Body of pancreas (tissue), 4 donors: ENCODE measurements at regions not wholly inside any gene's neighbourhood (a gene's known extent, or its start where the extent isn't known, plus 50 kb on each side); places are given as distances from the start of the nearest gene placed in this dataset.

ENCODE experiments used
- ATAC-seq: fragments of 150-250 bp; one replicate; pipeline ENCODE4 v1.9.1; 2016
- DNase-seq, 4 donors: peaks; one replicate each; pipeline ENCODE4 v3.0.0-alpha.2; 2019
- H3K27ac ChIP-seq, 4 donors: fragments of 200-600 bp; sonication (generic); 1 replicate in 3 of 4; 2 replicates in 1 of 4; pipeline versions ENCODE4 v1.5.1 to v1.6.1; 2016 to 2019; ENCODE audit warnings: mild to moderate bottlenecking in 1 of 4, mixed read lengths in 1 of 4, moderate library complexity in 1 of 4
- H3K27me3 ChIP-seq, 2 donors: fragments of 200-600 bp; sonication (generic); one replicate each; pipeline ENCODE4 v1.6.0; 2016; ENCODE audit warnings: mild to moderate bottlenecking in 1 of 2
- H3K36me3 ChIP-seq, 2 donors: fragments of 200-600 bp; sonication (generic); replicated peaks in 1 of 2; 2 replicates each; pipeline ENCODE4 v1.5.1; 2016; ENCODE audit warnings: low read depth in 2 of 2; ENCODE audit not compliant: insufficient read depth in 1 of 2
- H3K4me1 ChIP-seq: fragments of 200-600 bp; sonication (generic); one replicate; pipeline ENCODE4 v1.6.0; 2016
- H3K4me3 ChIP-seq, 2 donors: fragments of 200-600 bp; sonication (generic); 1 replicate in 1 of 2; 2 replicates in 1 of 2; pipeline ENCODE4 v1.5.1; 2016 to 2019
- H3K9me3 ChIP-seq, 3 donors: fragments of 200-600 bp; sonication (generic); 1 replicate in 2 of 3; 2 replicates in 1 of 3; pipeline ENCODE4 v1.5.1; 2016
- POLR2A ChIP-seq, 3 donors: fragments of 450-650 bp; IDR thresholded peaks; one replicate each; pipeline ENCODE4 v1.6.1; 2016; ENCODE audit warnings: antibody characterized with exemption in 3 of 3, mild to moderate bottlenecking in 2 of 3
- WGBS, 2 donors: methylation state at CpG; one replicate each; pipeline ENCODE4 v1.1.5; 2017; 5-methylcytosine and 5-hydroxymethylcytosine counted together
- intact Hi-C: fragments of 100-400 bp; cut with DNase I; formaldehyde crosslinking; loops from one replicate; pipeline ENCODE4 v1.15.1; 2023
- TF ChIP-seq, protein P1 (sequence below), 7 experiments: fragments of 450-650 bp in 4 of 7; fragments of 200-600 bp in 3 of 7; sonication (generic) in 3 of 7; IDR thresholded peaks; one replicate each; pipeline ENCODE4 v1.5.1; 2016 to 2019; ENCODE audit warnings: antibody characterized with exemption in 7 of 7

GRCh38 chr11:39113606-39114005 lies 2345.8 kb downstream of the LRRC4C start:
- no peak for ATAC-seq
- no peak for TF ChIP-seq POLR2A (IDR thresholded peaks at IDR 0.05)
- TF ChIP-seq, protein P1, sequence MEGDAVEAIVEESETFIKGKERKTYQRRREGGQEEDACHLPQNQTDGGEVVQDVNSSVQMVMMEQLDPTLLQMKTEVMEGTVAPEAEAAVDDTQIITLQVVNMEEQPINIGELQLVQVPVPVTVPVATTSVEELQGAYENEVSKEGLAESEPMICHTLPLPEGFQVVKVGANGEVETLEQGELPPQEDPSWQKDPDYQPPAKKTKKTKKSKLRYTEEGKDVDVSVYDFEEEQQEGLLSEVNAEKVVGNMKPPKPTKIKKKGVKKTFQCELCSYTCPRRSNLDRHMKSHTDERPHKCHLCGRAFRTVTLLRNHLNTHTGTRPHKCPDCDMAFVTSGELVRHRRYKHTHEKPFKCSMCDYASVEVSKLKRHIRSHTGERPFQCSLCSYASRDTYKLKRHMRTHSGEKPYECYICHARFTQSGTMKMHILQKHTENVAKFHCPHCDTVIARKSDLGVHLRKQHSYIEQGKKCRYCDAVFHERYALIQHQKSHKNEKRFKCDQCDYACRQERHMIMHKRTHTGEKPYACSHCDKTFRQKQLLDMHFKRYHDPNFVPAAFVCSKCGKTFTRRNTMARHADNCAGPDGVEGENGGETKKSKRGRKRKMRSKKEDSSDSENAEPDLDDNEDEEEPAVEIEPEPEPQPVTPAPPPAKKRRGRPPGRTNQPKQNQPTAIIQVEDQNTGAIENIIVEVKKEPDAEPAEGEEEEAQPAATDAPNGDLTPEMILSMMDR (IDR thresholded peaks at IDR 0.05) = no peak
- H3K9me3 ChIP-seq = no peaks in the 10 kb centered on the region

GRCh38 chr11:39102236-39102635 lies 2357.2 kb downstream of the LRRC4C start:
- WGBS, 2 donors = 58 to 69% methylated on average over 2 of the region's 2 CpGs
- H3K9me3 ChIP-seq = no peaks in the 10 kb centered on the region
- no peak for ATAC-seq

More at GRCh38 chr11:39113606-39114005, 2345.8 kb downstream of the LRRC4C start:
- Histone ChIP-seq H3K4me1 (no peaks in the 10 kb centered on the region), H3K36me3 (no peaks in the 10 kb centered on the region), H3K4me3 (no peak overlapping the region), H3K27ac (no peak overlapping the region), H3K27me3 (no peaks in the 10 kb centered on the region)
- intact Hi-C loops = no loop called here
- DNase-seq = no peak

GRCh38 chr11:39078465-39078864 lies 2381.0 kb downstream of the LRRC4C start:
- Histone ChIP-seq H3K9me3 (no peaks in the 10 kb centered on the region), H3K27me3 (no peaks in the 10 kb centered on the region), H3K27ac (no peak overlapping the region), H3K4me1 (no peaks in the 10 kb centered on the region), H3K4me3 (no peak overlapping the region), H3K36me3 (no peaks in the 10 kb centered on the region)
- 0 to 84% methylated on average over 1 to 13 of the region's 13 CpGs for whole genome bisulfite sequencing, 2 donors
- ATAC-seq = no peak
- TF ChIP-seq POLR2A (IDR thresholded peaks at IDR 0.05) = no peak
- TF ChIP-seq, protein P1 (IDR thresholded peaks at IDR 0.05) = no peak
- DNase-seq = no peak
- intact Hi-C loops = no loop called here

More at GRCh38 chr11:39102236-39102635, 2357.2 kb downstream of the LRRC4C start:
- Histone ChIP-seq H3K4me3 (no peak overlapping the region), H3K36me3 (no peaks in the 10 kb centered on the region), H3K27ac (no peak overlapping the region), H3K4me1 (no peaks in the 10 kb centered on the region), H3K27me3 (no peaks in the 10 kb centered on the region)
- DNase-seq = no peak
- intact Hi-C loops = no loop called here
- no peak for TF ChIP-seq POLR2A (IDR thresholded peaks at IDR 0.05)
- TF ChIP-seq, protein P1 (IDR thresholded peaks at IDR 0.05) = no peak

GRCh38 chr11:39037611-39038010 lies 2421.8 kb downstream of the LRRC4C start:
- H3K9me3 ChIP-seq = no peaks in the 10 kb centered on the region
- ATAC-seq (no peak), DNase-seq (no peak)
- intact Hi-C loops = no loop called here
- no peak overlapping the region for H3K4me3 ChIP-seq
- no peaks in the 10 kb centered on the region for H3K36me3 ChIP-seq
- H3K27me3 ChIP-seq = no peaks in the 10 kb centered on the region
- no peaks in the 10 kb centered on the region for H3K4me1 ChIP-seq
- TF ChIP-seq POLR2A (IDR thresholded peaks at IDR 0.05) = no peak
- TF ChIP-seq, protein P1 (IDR thresholded peaks at IDR 0.05) = no peak
- no peak overlapping the region for H3K27ac ChIP-seq

DNA sequence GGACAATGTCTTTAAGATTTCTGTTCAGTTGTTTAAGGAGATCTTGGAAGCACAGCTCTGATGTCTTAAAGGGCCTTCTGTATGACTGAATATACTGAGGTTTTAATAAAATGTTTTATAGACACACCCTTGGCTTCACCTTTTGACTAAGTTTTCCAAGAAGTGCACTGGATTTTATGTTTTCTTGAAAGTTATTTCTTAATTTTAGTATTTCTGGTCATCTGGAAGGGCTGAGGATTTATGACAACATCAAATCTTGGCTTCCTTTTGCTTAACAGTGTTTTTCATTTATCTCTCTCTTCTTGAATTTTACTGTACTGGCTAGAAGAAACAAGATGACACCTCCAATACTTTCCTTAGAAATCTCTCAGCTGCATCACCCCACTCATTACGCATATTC lies 2423.4 kb downstream of the LRRC4C start:
- Histone ChIP-seq H3K4me3 (no peak overlapping the region), H3K9me3 (no peaks in the 10 kb centered on the region), H3K4me1 (no peaks in the 10 kb centered on the region), H3K36me3 (no peaks in the 10 kb centered on the region), H3K27me3 (no peaks in the 10 kb centered on the region), H3K27ac (no peak overlapping the region)
- WGBS, 2 donors = 84 to 87% methylated on average over 1 of the region's 1 CpG
- DNase-seq (no peak), ATAC-seq (no peak)
- intact Hi-C loops = no loop called here
- TF ChIP-seq, protein P1 (IDR thresholded peaks at IDR 0.05) = no peak
- TF ChIP-seq POLR2A (IDR thresholded peaks at IDR 0.05) = no peak
